AG04450 (cell line): ENCODE measurements at regions not wholly inside any gene's neighbourhood (a gene's known extent, or its start where the extent isn't known, plus 50 kb on each side); places are given as distances from the start of the nearest gene placed in this dataset.

ENCODE experiments used
- CTCF ChIA-PET: fragments of 300-600, 350-600 bp; formaldehyde crosslinking; extraction: SDS; loops from one replicate; lab custom pipeline; 2022; ENCODE audit warnings: antibody characterized with exemption, inconsistent platforms; lab: Charles Lee
- POLR2A ChIA-PET: fragments of 350-600 bp; formaldehyde crosslinking; extraction: SDS; loops from one replicate; lab custom pipeline; 2021; ENCODE audit warnings: antibody characterized with exemption, inconsistent platforms; lab: Yijun Ruan, JAX
- DNase-seq: peaks from one replicate; pipeline ENCODE4 v3.0.0-alpha.2; 2011; ENCODE audit warnings: low read depth, low spot score
- H3K27ac ChIP-seq: one replicate; pipeline ENCODE4 v1.5.1; 2012; ENCODE audit warnings: low read depth, low read length, control low read depth
- H3K27me3 ChIP-seq: one replicate; pipeline ENCODE4 v1.6.0; 2012; ENCODE audit warnings: low read length; ENCODE audit not compliant: control insufficient read depth, insufficient read depth
- H3K4me3 ChIP-seq: 2 replicates; pipeline ENCODE4 v1.5.1; 2011; ENCODE audit warnings: mild to moderate bottlenecking, low read depth, low read length, control low read depth
- H3K9me3 ChIP-seq: 2 replicates; pipeline ENCODE4 v1.5.1; 2012; ENCODE audit warnings: low read length; ENCODE audit not compliant: control insufficient read depth, insufficient read depth
- CTCF ChIP-seq: IDR thresholded peaks from 2 replicates; pipeline ENCODE4 v1.5.1; 2011; ENCODE audit warnings: low read depth, low read length, control low read depth, inconsistent platforms

GRCh38 chr6:115398607-115399006 is 662.1 kb downstream of the FRK start:
- Histone ChIP-seq H3K4me3 (no peak overlapping the region), H3K9me3 (peaks cover 18% of the 10 kb centered on the region), H3K27ac (no peak overlapping the region), H3K27me3 (no peaks in the 10 kb centered on the region)
- no peak for TF ChIP-seq CTCF
- no peak for DNase-seq
- POLR2A ChIA-PET: no interaction called here
- CTCF ChIA-PET: no interaction called here

- peaks cover 18% of the 10 kb centered on the region for H3K9me3 ChIP-seq
- no peak for TF ChIP-seq CTCF
- no peak overlapping the region for H3K4me3 ChIP-seq
- no peak overlapping the region for H3K27ac ChIP-seq
- ChIA-PET POLR2A (no interaction called here), CTCF (no interaction called here)
- no peaks in the 10 kb centered on the region for H3K27me3 ChIP-seq
- DNase-seq: no peak
Observed at GRCh38 chr6:115396112-115396906, 664.4 kb downstream of the FRK start.

- Histone ChIP-seq H3K27ac (no peak overlapping the region), H3K9me3 (peaks cover 14% of the 10 kb centered on the region), H3K4me3 (no peak overlapping the region), H3K27me3 (no peaks in the 10 kb centered on the region)
- no peak for TF ChIP-seq CTCF
- DNase-seq: no peak
- CTCF ChIA-PET: no interaction called here
- POLR2A ChIA-PET: no interaction called here
Observed at GRCh38 chr6:115393821-115394220, 666.9 kb downstream of the FRK start.

GRCh38 chr6:115370202-115370601 is 690.5 kb downstream of the FRK start:
- POLR2A ChIA-PET: no interaction called here
- Histone ChIP-seq H3K4me3 (no peak overlapping the region), H3K27me3 (no peaks in the 10 kb centered on the region), H3K27ac (no peak overlapping the region), H3K9me3 (no peaks in the 10 kb centered on the region; the same call in 1 of the 2 replicates)
- CTCF ChIA-PET: no interaction called here
- DNase-seq: no peak
- no peak for TF ChIP-seq CTCF

- Histone ChIP-seq H3K9me3 (no peaks in the 10 kb centered on the region; the same call in 1 of the 2 replicates), H3K27ac (no peak overlapping the region), H3K27me3 (no peaks in the 10 kb centered on the region), H3K4me3 (no peak overlapping the region)
- POLR2A ChIA-PET: no interaction called here
- no peak for TF ChIP-seq CTCF
- CTCF ChIA-PET: no interaction called here
- DNase-seq: no peak
Observed at GRCh38 chr6:115365783-115366182, 694.9 kb downstream of the FRK start.
